Activated CD8-positive, alpha-beta T cell treated with anti-CD3 and anti-CD28 coated beads for 36 hours (primary cell): ENCODE measurements at regions not wholly inside any gene's neighbourhood (a gene's known extent, or its start where the extent isn't known, plus 50 kb on each side); places are given as distances from the start of the nearest gene placed in this dataset.
A peak's percentile ranks its signal among the peaks of the same experiment; 100 is the strongest.
"Not testable (repeated sequence)": the region's sequence is repeated elsewhere in the genome, so short reads cannot be mapped to it uniquely, and the experiment has no call there.

Source experiments
- ATAC-seq: fragments of 200-7000 bp; cut with Tn5 transposase; one replicate; pipeline ENCODE4 v1.10.0; 2021; ENCODE audit warnings: mild to moderate bottlenecking, moderate library complexity
- CTCF ChIA-PET: fragments of 350-600 bp; sonication (Branson Sonifier 250); formaldehyde crosslinking; loops from one replicate; lab custom pipeline; 2021; ENCODE audit warnings: antibody characterized with exemption; lab: Charles Lee
- POLR2A ChIA-PET: fragments of 350-600 bp; sonication (Branson Sonifier 250); formaldehyde crosslinking; loops from one replicate; lab custom pipeline; 2021; ENCODE audit warnings: antibody characterized with exemption; lab: Charles Lee
- DNase-seq: peaks from one replicate; pipeline ENCODE4 v3.0.0-alpha.2; 2020
- H3K27ac Mint-ChIP-seq: one replicate; pipeline ENCODE4 v1.8.0; 2021; ENCODE audit warnings: mild to moderate bottlenecking, mixed read lengths
- H3K27me3 Mint-ChIP-seq: one replicate; pipeline ENCODE4 v1.8.0; 2021; ENCODE audit warnings: mixed read lengths
- H3K36me3 Mint-ChIP-seq: one replicate; pipeline ENCODE4 v1.8.0; 2021; ENCODE audit warnings: low read depth, mixed read lengths
- H3K4me1 Mint-ChIP-seq: one replicate; pipeline ENCODE4 v1.8.0; 2021; ENCODE audit warnings: low read depth, mixed read lengths
- H3K4me3 Mint-ChIP-seq: one replicate; pipeline ENCODE4 v1.8.0; 2021; ENCODE audit warnings: mild to moderate bottlenecking, moderate library complexity, mixed read lengths
- H3K9me3 Mint-ChIP-seq: one replicate; pipeline ENCODE4 v1.8.0; 2021; ENCODE audit warnings: mixed read lengths
- intact Hi-C: fragments of 100-400 bp; cut with micrococcal nuclease; formaldehyde crosslinking; loops from one replicate; pipeline ENCODE4 v1.10.0; 2022

DNA sequence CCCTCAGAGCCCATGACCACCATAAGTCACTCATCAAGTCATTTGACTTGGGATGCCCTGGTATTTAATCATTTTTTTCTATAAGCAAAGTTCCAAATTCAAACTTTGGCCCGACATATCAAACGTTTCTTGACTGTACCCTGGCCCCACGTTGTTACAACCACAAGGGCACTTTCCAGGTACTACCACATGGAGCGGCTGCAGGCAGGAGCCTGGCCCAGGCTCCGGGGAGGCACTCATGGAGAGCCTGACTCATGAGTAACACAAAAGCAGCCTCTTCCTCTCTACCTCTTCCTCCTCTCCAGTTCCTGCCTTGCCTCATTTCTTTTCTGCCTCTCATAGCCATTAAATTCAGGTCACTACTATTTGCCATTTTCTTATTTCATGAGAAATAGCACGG, 87.2 kb downstream of the CDRT15L2 start:
- POLR2A ChIA-PET, H3K4me3 Mint-ChIP-seq, intact Hi-C loops, DNase-seq, H3K27ac Mint-ChIP-seq, H3K27me3 Mint-ChIP-seq, H3K9me3 Mint-ChIP-seq, H3K4me1 Mint-ChIP-seq, CTCF ChIA-PET, H3K36me3 Mint-ChIP-seq: not testable (repeated sequence)
- peak; percentile 49 for ATAC-seq

DNA sequence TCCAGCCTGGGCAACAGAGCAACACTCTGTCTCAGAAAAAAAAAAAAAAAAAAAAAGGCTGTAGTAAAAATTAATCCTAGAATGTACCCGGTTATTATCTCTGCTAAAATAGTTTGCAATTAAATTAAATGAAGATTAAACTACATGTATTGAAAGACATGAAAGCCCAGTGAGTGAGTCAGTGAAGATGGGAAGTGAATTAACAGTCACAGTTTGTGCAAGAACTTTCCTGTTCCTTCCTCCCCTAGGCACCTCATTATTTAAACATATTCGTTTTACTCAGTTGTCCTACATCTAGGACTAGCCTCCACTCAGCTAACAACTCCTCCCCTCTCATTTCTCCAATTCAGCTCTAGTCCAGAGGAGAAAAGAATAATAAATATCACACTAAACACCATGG, 88.2 kb downstream of the CDRT15L2 start:
- H3K9me3 Mint-ChIP-seq, DNase-seq, ATAC-seq, H3K4me1 Mint-ChIP-seq, CTCF ChIA-PET, H3K27ac Mint-ChIP-seq, intact Hi-C loops, POLR2A ChIA-PET, H3K36me3 Mint-ChIP-seq, H3K4me3 Mint-ChIP-seq, H3K27me3 Mint-ChIP-seq: not testable (repeated sequence)

DNA sequence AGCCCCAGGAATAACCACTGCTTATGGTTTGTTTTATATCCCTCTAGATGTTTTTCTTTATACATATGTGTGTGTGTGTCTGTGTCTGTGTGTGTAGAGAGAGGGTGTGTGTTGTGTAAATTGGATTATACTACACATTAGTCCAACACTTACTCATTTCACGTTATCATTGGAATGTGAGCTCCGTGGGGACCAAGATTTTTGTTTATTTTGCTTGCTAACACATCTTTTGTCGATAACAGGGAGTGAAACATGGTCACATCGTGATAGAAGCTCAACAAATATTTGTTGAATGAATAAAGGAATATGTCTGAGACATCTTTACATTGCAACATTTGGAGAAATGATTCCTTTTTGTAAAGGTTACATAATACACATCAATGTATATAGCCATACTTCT, 88.8 kb downstream of the CDRT15L2 start:
- POLR2A ChIA-PET, H3K4me3 Mint-ChIP-seq, ATAC-seq, H3K27ac Mint-ChIP-seq, intact Hi-C loops, H3K9me3 Mint-ChIP-seq, CTCF ChIA-PET, H3K27me3 Mint-ChIP-seq, H3K4me1 Mint-ChIP-seq, DNase-seq, H3K36me3 Mint-ChIP-seq: not testable (repeated sequence)

DNA sequence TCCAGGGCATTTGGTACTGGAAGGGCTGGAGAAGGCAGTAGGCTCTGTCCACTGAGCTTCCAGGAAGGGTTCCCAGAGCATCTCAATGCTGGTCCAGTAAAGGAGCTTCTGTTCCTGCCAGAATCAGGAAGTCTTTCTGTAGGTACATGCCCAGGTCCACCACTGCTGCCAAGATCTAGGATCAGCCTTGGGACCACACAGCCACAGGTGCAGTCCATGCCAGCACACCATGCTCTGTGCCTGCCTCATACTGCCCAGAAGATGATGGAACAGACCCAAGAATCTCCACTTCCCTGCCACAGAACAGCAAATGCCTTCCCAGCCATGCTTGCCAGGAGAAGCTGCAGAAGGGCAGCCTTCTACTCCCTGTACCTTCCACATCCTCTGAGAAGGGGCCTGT, 89.3 kb downstream of the CDRT15L2 start:
- H3K36me3 Mint-ChIP-seq, DNase-seq, intact Hi-C loops, ATAC-seq, H3K9me3 Mint-ChIP-seq, CTCF ChIA-PET, H3K4me1 Mint-ChIP-seq, POLR2A ChIA-PET, H3K27me3 Mint-ChIP-seq, H3K27ac Mint-ChIP-seq, H3K4me3 Mint-ChIP-seq: not testable (repeated sequence)

DNA sequence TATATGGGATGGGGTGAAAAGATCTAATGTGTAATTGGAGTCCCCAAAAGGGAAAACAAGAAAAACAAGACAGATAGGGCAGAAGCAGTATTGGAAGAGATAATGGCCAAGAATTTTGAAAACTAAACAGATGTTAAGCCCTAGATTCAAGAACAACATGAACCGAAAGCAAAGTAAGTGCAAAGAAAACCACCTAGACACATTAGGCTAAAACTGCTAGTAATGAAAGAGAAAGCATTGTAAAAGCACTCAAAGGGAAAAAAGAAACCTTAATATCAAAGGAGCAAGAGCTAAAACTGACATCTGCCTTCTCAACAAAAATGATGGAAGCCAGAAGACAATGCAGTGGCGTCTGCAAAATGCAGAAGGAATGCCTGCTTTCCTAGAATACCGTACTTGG, 91.0 kb downstream of the CDRT15L2 start:
- ATAC-seq, H3K27me3 Mint-ChIP-seq, POLR2A ChIA-PET, H3K9me3 Mint-ChIP-seq, H3K36me3 Mint-ChIP-seq, H3K27ac Mint-ChIP-seq, CTCF ChIA-PET, DNase-seq, H3K4me1 Mint-ChIP-seq, H3K4me3 Mint-ChIP-seq, intact Hi-C loops: not testable (repeated sequence)

DNA sequence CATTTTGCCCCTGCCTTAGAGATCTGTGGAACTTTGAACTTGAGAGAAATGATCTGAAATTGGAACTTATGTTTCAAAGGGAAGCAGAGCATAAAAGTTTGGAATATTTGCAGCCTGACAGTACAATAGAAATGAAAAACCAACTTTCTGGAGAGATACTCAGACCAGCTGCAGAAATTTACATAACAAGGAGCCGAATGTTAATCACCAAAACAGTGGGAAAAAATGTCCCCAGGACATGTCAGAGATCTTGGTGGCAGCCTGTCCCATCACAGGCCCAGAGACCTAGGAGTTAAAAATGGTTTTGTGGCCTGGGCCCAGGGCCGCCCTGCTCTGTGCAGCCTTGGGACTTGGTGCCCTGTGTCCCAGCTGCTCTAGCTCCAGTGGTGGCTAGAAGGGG, 94.8 kb downstream of the CDRT15L2 start:
- intact Hi-C loops, H3K9me3 Mint-ChIP-seq, CTCF ChIA-PET, ATAC-seq, POLR2A ChIA-PET, H3K4me3 Mint-ChIP-seq, H3K4me1 Mint-ChIP-seq, DNase-seq, H3K27ac Mint-ChIP-seq, H3K36me3 Mint-ChIP-seq, H3K27me3 Mint-ChIP-seq: not testable (repeated sequence)

DNA sequence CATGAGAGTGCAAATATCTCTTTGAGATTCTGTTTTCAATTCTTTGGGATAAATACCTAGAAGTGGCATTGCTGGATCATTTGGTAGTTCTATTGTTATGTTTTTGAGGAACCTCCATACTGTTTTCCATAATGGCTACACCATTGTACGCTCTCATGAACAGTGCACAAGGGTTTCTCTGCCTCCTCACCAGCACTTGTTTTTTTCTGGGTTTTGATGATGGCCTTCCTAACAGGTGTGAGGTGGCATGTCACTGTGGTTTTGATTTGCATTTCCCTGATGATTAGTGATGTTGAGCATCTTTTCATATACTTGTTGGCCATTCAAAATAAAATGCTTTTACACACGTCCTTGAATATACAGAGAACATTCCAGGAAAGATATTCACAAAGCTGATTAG, 96.2 kb downstream of the CDRT15L2 start:
- ATAC-seq, DNase-seq, CTCF ChIA-PET, H3K36me3 Mint-ChIP-seq, H3K4me3 Mint-ChIP-seq, H3K27ac Mint-ChIP-seq, POLR2A ChIA-PET, H3K4me1 Mint-ChIP-seq, intact Hi-C loops, H3K27me3 Mint-ChIP-seq, H3K9me3 Mint-ChIP-seq: not testable (repeated sequence)

DNA sequence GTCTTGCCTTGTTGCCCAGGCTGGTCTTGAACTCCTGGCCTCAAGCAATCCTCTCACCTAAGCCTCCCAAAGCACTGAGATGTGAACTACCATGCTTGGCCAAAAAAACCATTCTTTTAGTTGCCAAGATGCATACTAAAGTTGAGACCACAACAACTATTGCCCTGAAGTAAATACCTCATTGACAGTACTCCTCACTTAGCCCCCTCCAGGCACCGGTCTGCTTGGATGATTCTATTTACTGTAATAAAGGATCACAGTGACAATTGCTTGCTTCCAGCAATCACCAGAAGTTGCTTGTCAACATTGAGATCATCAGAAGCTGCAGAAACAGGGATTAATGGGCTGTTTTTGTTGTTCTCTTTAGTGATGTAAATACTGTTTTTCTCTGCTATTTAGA, 97.1 kb downstream of the CDRT15L2 start:
- DNase-seq, H3K27ac Mint-ChIP-seq, intact Hi-C loops, ATAC-seq, H3K36me3 Mint-ChIP-seq, H3K9me3 Mint-ChIP-seq, H3K27me3 Mint-ChIP-seq, POLR2A ChIA-PET, H3K4me1 Mint-ChIP-seq, H3K4me3 Mint-ChIP-seq, CTCF ChIA-PET: not testable (repeated sequence)

DNA sequence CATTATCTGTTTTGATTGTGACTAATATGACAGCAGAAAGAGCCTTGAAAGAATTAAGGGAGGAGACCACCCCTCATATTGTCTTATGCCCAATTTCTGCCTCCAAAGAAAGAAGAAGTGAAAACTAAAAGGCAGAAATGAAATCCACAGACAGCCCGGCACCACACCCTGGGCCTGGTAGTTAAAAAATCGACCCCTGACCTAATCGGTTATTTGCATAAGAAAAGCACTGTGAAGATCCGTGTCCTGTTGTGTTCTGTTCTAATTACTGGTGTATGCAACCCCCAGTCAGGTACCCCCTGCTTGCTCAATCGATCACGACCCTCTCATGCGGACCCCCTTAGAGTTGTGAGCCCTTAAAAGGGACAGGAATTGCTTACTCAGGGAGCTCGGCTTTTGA, 97.9 kb downstream of the CDRT15L2 start:
- DNase-seq, H3K9me3 Mint-ChIP-seq, H3K27ac Mint-ChIP-seq, ATAC-seq, H3K4me3 Mint-ChIP-seq, CTCF ChIA-PET, H3K27me3 Mint-ChIP-seq, H3K36me3 Mint-ChIP-seq, intact Hi-C loops, POLR2A ChIA-PET, H3K4me1 Mint-ChIP-seq: not testable (repeated sequence)

DNA sequence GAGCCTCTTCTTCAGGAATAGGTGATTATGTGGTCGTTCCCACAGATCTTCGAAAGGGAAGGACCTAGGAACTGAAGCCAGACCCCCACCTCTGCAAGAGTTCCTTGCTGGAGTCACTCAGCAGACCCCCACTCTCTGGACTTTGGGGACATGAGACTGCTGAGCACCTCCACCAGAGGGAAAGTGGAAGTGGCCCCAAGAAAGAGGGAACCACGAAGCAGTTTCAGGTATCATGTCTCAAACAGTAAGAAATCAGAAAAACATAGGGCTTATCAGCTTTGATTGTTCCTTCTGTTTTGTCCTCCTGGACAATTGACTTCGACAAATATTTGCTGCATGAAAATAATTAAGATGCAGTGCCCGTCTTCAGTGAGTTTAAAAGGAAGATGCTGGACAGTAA, 98.9 kb downstream of the CDRT15L2 start:
- H3K9me3 Mint-ChIP-seq, DNase-seq, H3K27me3 Mint-ChIP-seq, intact Hi-C loops, H3K27ac Mint-ChIP-seq, ATAC-seq, H3K4me3 Mint-ChIP-seq, H3K36me3 Mint-ChIP-seq, POLR2A ChIA-PET, H3K4me1 Mint-ChIP-seq, CTCF ChIA-PET: not testable (repeated sequence)

DNA sequence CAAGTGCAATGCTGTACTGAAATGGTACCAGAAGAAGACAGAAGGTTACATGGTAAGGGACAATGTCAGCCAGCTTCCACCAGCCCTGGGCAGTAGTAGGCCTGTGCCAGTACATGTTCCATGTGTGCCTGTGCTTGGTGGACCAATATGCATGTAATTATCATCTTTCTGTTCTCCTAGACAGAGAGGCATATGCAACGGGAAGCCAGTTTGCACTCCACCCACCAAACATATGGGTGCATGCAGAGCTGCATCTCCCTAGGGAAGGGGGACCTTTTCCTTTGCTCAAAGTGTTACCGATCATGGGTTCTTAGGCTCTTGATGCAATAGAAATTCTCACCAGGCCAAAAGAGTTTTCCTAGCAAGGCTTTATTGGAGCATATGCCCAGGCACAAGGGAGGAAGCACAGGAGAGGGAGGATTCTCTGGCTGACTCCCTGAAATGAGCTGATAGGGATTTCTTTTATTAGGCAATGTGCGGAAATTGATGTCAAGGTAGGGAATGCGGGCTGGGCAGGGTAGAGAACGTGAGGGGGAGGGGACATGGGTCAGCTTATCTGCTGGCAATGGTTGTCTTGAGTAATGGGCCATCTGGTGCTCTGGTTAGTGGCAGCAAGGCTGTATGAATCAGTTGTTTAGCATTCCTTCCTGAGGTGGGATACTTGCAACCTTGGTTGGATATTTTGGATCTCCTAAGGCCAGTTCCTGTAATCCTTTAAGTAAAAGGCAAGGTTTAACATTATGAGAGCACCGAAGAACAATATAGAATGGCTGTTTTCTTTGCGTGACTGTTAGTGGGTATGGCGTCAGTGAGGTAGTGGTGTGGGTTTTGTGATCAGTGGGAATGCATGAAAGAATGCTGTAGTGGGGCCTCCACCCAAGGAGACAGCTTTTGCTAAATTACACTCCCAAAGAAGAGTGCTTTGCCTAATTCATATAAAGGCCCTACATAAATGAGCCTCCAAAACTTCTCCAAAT, 102.5 kb downstream of the CDRT15L2 start:
- POLR2A ChIA-PET, DNase-seq, H3K27ac Mint-ChIP-seq: not testable (repeated sequence)

DNA sequence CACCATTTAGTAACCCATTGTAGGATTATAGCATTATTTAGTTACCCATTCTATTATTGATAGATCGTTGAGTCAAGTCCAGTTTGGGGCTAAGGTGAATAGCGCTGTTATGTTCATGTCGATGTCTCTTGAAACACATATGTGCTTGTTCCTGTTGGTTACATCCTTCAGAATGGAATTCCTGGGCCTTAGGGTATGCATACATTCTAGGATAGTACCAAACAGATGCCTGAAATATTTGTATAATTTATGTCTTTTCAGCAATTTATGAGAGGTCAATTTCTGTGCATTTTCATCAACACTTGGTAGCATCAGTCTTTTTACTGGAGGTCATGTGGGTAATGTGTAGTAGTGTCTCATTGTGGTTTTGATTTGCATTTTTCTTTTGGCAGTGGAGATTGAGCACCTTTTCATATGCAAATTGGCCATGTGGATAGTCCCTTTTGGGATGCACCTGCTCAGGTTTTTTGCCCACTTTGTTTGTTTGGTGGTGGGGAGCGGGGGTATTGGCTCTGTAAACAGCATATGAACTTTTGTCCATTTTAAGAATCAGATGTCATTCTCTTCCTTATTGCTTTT, 104.2 kb downstream of the CDRT15L2 start:
- H3K4me1 Mint-ChIP-seq, POLR2A ChIA-PET, CTCF ChIA-PET, H3K4me3 Mint-ChIP-seq, ATAC-seq, H3K9me3 Mint-ChIP-seq, intact Hi-C loops, H3K27me3 Mint-ChIP-seq, H3K36me3 Mint-ChIP-seq, H3K27ac Mint-ChIP-seq, DNase-seq: not testable (repeated sequence)

More for the DNA sequence above, 102.5 kb downstream of the CDRT15L2 start:
- H3K27me3 Mint-ChIP-seq, intact Hi-C loops, ATAC-seq, CTCF ChIA-PET, H3K4me1 Mint-ChIP-seq, H3K9me3 Mint-ChIP-seq, H3K4me3 Mint-ChIP-seq, H3K36me3 Mint-ChIP-seq: not testable (repeated sequence)
